Peyer's patch (tissue), 4 donors: ENCODE measurements at regions not wholly inside any gene's neighbourhood (a gene's known extent, or its start where the extent isn't known, plus 50 kb on each side); places are given as distances from the start of the nearest gene placed in this dataset.

Experiments
- DNase-seq, 3 donors: peaks; one replicate each; pipeline ENCODE4 v3.0.0-alpha.2; 2017 to 2019
- H3K27ac ChIP-seq, 4 donors: fragments of 200-600 bp; sonication (generic); one replicate each; pipeline ENCODE4 v1.5.1; 2016 to 2019
- H3K27me3 ChIP-seq, 2 donors: fragments of 200-600 bp; sonication (generic); one replicate each; pipeline ENCODE4 v1.5.1; 2019
- H3K36me3 ChIP-seq, 3 donors: fragments of 200-600 bp; sonication (generic); one replicate each; pipeline ENCODE4 v1.5.1; 2016 to 2019
- H3K4me1 ChIP-seq, 4 donors: fragments of 200-600 bp; sonication (generic); one replicate each; pipeline ENCODE4 v1.5.1; 2016 to 2019
- H3K4me3 ChIP-seq, 4 donors: fragments of 200-600 bp; sonication (generic); 1 replicate in 3 of 4; 2 replicates in 1 of 4; pipeline ENCODE4 v1.5.1; 2016 to 2019; ENCODE audit warnings: mild to moderate bottlenecking in 1 of 4
- H3K9me3 ChIP-seq, 4 donors: fragments of 200-600 bp; sonication (generic); one replicate each; pipeline ENCODE4 v1.5.1; 2016 to 2019; ENCODE audit warnings: mild to moderate bottlenecking in 1 of 4
- POLR2A ChIP-seq, 2 donors: fragments of 450-650 bp; IDR thresholded peaks; one replicate each; pipeline ENCODE4 v1.5.1; 2017; ENCODE audit warnings: antibody characterized with exemption in 2 of 2, mild to moderate bottlenecking in 2 of 2, moderate library complexity in 2 of 2
- TF ChIP-seq, protein P1 (sequence below), 6 experiments: fragments of 450-650 bp in 4 of 6; fragments of 200-600 bp in 2 of 6; sonication (generic) in 1 of 6; IDR thresholded peaks; one replicate each; pipeline ENCODE4 v1.5.1; 2017 to 2019; ENCODE audit warnings: antibody characterized with exemption in 6 of 6, mild to moderate bottlenecking in 3 of 6, moderate library complexity in 1 of 6

DNA sequence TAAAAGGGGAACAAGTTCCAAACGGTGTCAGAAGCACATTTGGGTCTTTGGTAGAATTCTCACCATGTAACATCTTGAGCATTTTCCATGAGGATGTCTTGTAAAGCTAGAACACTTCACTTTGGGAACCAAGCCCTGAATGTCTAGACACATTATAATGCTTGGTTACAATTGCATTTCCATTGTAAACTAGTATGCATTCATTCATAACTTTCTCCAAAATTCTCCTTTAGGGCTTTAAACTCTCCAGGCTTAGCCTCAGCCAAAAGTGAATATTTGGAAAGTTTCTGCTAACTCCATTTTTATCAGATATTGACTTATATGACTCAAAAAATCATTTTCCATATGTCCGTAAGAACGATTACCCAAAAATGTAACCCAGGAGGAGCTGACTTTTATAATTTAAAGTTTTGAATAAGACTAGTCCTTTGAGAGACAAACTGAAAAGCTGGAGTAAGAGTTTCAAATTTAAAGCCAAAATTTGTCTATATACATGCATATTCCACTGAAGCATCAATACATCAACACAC is 1170.4 kb downstream of the EFNB2 start:
- no peak for TF ChIP-seq POLR2A (IDR thresholded peaks at IDR 0.05)
- TF ChIP-seq, protein P1, sequence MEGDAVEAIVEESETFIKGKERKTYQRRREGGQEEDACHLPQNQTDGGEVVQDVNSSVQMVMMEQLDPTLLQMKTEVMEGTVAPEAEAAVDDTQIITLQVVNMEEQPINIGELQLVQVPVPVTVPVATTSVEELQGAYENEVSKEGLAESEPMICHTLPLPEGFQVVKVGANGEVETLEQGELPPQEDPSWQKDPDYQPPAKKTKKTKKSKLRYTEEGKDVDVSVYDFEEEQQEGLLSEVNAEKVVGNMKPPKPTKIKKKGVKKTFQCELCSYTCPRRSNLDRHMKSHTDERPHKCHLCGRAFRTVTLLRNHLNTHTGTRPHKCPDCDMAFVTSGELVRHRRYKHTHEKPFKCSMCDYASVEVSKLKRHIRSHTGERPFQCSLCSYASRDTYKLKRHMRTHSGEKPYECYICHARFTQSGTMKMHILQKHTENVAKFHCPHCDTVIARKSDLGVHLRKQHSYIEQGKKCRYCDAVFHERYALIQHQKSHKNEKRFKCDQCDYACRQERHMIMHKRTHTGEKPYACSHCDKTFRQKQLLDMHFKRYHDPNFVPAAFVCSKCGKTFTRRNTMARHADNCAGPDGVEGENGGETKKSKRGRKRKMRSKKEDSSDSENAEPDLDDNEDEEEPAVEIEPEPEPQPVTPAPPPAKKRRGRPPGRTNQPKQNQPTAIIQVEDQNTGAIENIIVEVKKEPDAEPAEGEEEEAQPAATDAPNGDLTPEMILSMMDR (IDR thresholded peaks at IDR 0.05), result no peak
- Histone ChIP-seq H3K9me3 (no peaks in the 10 kb centered on the region), H3K4me1 (no peaks in the 10 kb centered on the region), H3K36me3 (no peaks in the 10 kb centered on the region), H3K27me3 (no peaks in the 10 kb centered on the region), H3K27ac (no peak overlapping the region), H3K4me3 (no peak overlapping the region)
- DNase-seq, result no peak

DNA sequence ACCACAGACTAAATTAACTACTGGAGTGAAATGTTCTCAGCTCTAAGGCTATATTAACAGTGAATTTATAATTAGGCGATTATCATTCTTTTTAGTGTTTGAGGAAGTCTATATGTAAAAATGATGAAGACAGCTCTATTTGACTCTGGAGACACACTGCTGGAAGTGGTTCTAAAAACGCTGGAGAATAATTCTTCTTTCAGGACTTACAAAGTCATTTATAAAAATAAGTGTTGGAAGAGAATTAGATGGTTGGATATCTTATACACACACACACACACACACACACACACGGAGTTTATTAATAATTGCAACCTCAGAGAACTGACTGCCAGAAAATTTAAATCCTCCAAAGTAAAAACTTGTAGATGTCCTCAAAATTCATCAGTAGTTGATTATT is 1171.3 kb downstream of the EFNB2 start:
- Histone ChIP-seq H3K27ac (no peak overlapping the region), H3K9me3 (no peaks in the 10 kb centered on the region), H3K36me3 (no peaks in the 10 kb centered on the region), H3K27me3 (no peaks in the 10 kb centered on the region), H3K4me3 (no peak overlapping the region), H3K4me1 (no peaks in the 10 kb centered on the region)
- no peak for DNase-seq
- TF ChIP-seq POLR2A (IDR thresholded peaks at IDR 0.05), result no peak
- TF ChIP-seq, protein P1 (IDR thresholded peaks at IDR 0.05), result no peak

DNA sequence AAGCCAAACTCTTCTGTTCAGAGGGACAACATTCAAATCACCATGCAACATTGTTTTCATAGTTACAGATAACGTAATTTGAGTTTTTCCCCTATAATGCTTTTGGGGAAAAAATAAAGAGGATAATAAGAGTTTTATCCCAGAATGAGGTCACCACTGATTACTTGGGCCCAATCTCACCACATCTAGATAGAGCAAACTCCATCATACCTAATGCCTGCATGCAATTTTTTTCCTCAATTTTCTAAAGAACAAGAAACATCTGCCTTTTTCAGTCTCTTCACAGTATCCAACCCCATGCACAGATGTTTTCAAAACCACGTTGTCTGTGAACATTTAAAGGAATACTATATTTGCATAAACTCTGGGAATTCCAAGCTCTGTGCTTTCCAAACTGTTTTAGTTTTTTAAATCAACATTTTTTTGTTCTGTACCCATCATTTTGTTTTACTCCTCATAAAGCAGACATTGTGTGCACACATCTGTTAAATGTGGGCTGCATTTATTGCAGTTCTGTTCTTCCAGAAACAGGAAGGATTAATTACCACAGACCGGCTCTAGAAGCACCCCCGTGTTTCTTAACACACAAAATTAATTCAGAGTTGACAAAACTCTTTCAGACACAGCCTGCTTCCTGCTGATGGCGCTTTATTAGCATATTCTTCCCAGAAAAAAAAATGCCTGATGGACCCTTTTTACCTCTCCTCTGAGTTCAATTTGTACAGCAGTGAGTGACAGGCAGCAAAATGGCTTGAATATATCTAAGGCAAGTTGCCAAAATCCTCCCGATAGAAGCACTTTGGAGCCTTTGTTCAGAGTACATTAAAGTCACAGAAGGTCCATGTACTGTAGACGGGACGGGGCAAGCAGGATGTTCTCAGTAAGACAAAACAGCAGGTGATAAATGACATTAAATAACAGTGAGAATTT is 1171.9 kb downstream of the EFNB2 start:
- TF ChIP-seq, protein P1 (IDR thresholded peaks at IDR 0.05), result no peak
- TF ChIP-seq POLR2A (IDR thresholded peaks at IDR 0.05), result no peak
- no peak for DNase-seq
- no peak overlapping the region for H3K4me3 ChIP-seq
- no peaks in the 10 kb centered on the region for H3K27me3 ChIP-seq
- H3K36me3 ChIP-seq, result no peaks in the 10 kb centered on the region
- no peaks in the 10 kb centered on the region for H3K4me1 ChIP-seq
- H3K27ac ChIP-seq, result no peak overlapping the region
- H3K9me3 ChIP-seq, result no peaks in the 10 kb centered on the region

DNA sequence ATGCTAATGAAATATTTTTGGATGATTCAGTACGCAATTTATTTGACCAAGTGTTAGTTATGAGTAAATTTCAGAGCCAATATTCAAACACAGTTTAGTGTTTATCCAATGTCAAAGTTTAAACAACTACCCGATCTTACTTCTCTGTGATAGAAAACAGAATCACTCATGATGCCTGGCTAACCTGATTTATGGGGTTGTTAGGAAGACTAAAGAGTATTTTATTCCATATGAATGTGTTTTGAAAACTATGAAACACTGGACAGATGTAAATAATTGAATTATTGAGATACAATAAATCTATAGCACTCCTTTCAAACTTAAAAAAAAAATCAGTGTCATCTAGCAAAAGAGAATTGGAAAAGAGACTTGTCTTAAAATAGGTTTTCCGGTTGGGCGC is 1181.8 kb downstream of the EFNB2 start:
- TF ChIP-seq, protein P1 (IDR thresholded peaks at IDR 0.05), result no peak
- TF ChIP-seq POLR2A (IDR thresholded peaks at IDR 0.05), result no peak
- DNase-seq, result no peak
- Histone ChIP-seq H3K4me3 (no peak overlapping the region), H3K4me1 (no peaks in the 10 kb centered on the region), H3K9me3 (no peaks in the 10 kb centered on the region), H3K27ac (no peak overlapping the region), H3K27me3 (no peaks in the 10 kb centered on the region), H3K36me3 (no peaks in the 10 kb centered on the region)

DNA sequence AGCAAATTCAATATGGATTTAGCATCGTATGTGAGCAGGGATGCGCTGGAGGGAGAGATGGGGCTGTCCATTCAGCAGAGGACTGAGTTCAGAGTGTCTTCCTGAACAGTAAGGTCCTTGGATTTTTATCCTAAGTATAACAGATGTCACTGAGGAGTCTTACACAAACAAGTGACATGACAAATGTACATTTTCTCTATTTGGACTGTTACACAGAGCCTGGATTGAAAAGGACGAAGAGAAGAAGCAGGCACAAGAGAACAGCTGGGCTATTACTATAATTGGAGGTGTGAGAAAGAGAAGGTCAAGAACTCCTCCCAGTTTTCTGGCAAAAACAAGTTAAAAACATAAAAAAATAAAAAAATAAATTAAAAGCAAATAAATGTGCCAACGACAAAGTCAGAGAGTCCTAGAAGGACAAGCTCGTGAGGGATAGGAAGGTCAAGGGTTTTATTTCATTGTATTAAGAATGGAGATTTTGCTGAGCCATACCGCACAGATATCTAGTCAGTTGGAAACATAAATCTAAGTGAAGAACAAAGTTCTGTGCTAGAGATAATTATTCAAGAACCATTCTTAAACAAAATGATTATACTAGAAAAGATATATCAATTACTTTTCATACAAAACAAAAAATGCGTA is 1186.3 kb downstream of the EFNB2 start:
- Histone ChIP-seq H3K4me3 (no peak overlapping the region), H3K27ac (no peak overlapping the region), H3K4me1 (no peaks in the 10 kb centered on the region), H3K36me3 (no peaks in the 10 kb centered on the region), H3K9me3 (no peaks in the 10 kb centered on the region), H3K27me3 (no peaks in the 10 kb centered on the region)
- TF ChIP-seq, protein P1 (IDR thresholded peaks at IDR 0.05), result no peak
- no peak for TF ChIP-seq POLR2A (IDR thresholded peaks at IDR 0.05)
- no peak for DNase-seq
